T-helper 1 cell treated with Interleukin-12 subunit alpha and Interleukin-12 subunit beta and Interleukin-4 antibody, amounts not matched to agents 30 ng/mL and 1 ng/mL, for 36 hours (primary cell): ENCODE measurements at regions not wholly inside any gene's neighbourhood (a gene's known extent, or its start where the extent isn't known, plus 50 kb on each side); places are given as distances from the start of the nearest gene placed in this dataset.

ENCODE experiments used
- intact Hi-C: fragments of 100-400 bp; cut with micrococcal nuclease; formaldehyde crosslinking; loops from one replicate; pipeline ENCODE4 v1.15.1; 2024

- intact Hi-C loops, result no loop called here
Measured at GRCh38 chr21:27314131-27314530, 347.2 kb upstream of the ADAMTS5 start.

- intact Hi-C loops, result no loop called here
Measured at GRCh38 chr21:27306791-27307775, 340.2 kb upstream of the ADAMTS5 start.

- intact Hi-C loops, result no loop called here
Measured at GRCh38 chr21:27306206-27306605, 339.3 kb upstream of the ADAMTS5 start.

- intact Hi-C loops, result no loop called here
Measured at GRCh38 chr21:27301220-27301619, 334.3 kb upstream of the ADAMTS5 start.

GRCh38 chr21:27300770-27301169 is 333.9 kb upstream of the ADAMTS5 start:
- intact Hi-C loops, result no loop called here

- intact Hi-C loops, result no loop called here
Measured at GRCh38 chr21:27298465-27298864, 331.6 kb upstream of the ADAMTS5 start.

GRCh38 chr21:27293239-27293638 is 326.4 kb upstream of the ADAMTS5 start:
- intact Hi-C loops, result no loop called here

- intact Hi-C loops, result no loop called here
Measured at GRCh38 chr21:27292783-27293182, 325.9 kb upstream of the ADAMTS5 start.

GRCh38 chr21:27292229-27292628 is 325.3 kb upstream of the ADAMTS5 start:
- intact Hi-C loops, result no loop called here

GRCh38 chr21:27291006-27291405 is 324.1 kb upstream of the ADAMTS5 start:
- intact Hi-C loops, result no loop called here

- intact Hi-C loops, result no loop called here
Measured at GRCh38 chr21:27290028-27290427, 323.1 kb upstream of the ADAMTS5 start.

GRCh38 chr21:27286760-27287159 is 319.9 kb upstream of the ADAMTS5 start:
- intact Hi-C loops, result no loop called here

GRCh38 chr21:27277110-27277509 is 310.2 kb upstream of the ADAMTS5 start:
- intact Hi-C loops, result no loop called here

- intact Hi-C loops, result no loop called here
Measured at GRCh38 chr21:27275294-27275927, 308.5 kb upstream of the ADAMTS5 start.

- intact Hi-C loops, result no loop called here
Measured at GRCh38 chr21:27269644-27270043, 302.8 kb upstream of the ADAMTS5 start.

- intact Hi-C loops, result no loop called here
Measured at GRCh38 chr21:27268290-27268689, 301.4 kb upstream of the ADAMTS5 start.

- intact Hi-C loops, result no loop called here
Measured at GRCh38 chr21:27265949-27266348, 299.1 kb upstream of the ADAMTS5 start.

- intact Hi-C loops, result no loop called here
Measured at GRCh38 chr21:27265492-27265891, 298.6 kb upstream of the ADAMTS5 start.

GRCh38 chr21:27261676-27262075 is 294.8 kb upstream of the ADAMTS5 start:
- intact Hi-C loops, result no loop called here

- intact Hi-C loops, result no loop called here
Measured at GRCh38 chr21:27260728-27261127, 293.8 kb upstream of the ADAMTS5 start.

- intact Hi-C loops, result no loop called here
Measured at GRCh38 chr21:27258742-27259448, 292.0 kb upstream of the ADAMTS5 start.
